ENCODE measurements at regions not wholly inside any gene's neighbourhood (a gene's known extent, or its start where the extent isn't known, plus 50 kb on each side); places are given as distances from the start of the nearest gene placed in this dataset.

DNA sequence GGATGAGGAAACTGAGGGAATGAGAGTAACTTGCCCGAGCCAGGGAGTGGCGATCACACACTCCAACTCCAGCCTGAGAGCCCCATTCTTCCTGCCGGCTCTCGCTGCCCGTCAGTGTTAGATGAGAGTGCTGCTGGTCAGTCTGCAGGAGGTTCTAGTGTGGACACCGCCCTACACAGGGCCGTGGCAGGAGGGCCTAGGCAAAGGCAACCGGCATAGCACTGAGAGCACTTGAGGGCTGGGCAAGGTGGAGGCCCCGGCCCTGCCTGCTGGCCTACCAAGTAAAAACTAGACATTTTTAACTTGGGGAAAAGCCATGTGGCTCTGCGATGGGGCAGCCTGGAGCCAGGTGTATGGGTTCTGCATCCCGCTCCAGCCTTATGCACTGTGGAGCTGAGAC is 354.8 kb downstream of the SEC14L1 start:
- TF ChIP-seq, protein P1, sequence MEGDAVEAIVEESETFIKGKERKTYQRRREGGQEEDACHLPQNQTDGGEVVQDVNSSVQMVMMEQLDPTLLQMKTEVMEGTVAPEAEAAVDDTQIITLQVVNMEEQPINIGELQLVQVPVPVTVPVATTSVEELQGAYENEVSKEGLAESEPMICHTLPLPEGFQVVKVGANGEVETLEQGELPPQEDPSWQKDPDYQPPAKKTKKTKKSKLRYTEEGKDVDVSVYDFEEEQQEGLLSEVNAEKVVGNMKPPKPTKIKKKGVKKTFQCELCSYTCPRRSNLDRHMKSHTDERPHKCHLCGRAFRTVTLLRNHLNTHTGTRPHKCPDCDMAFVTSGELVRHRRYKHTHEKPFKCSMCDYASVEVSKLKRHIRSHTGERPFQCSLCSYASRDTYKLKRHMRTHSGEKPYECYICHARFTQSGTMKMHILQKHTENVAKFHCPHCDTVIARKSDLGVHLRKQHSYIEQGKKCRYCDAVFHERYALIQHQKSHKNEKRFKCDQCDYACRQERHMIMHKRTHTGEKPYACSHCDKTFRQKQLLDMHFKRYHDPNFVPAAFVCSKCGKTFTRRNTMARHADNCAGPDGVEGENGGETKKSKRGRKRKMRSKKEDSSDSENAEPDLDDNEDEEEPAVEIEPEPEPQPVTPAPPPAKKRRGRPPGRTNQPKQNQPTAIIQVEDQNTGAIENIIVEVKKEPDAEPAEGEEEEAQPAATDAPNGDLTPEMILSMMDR (IDR thresholded peaks at IDR 0.05; ENCODE audit: insufficient read depth, low read length, missing control alignments) = no peak
- DNase-seq (ENCODE audit: low read depth, low spot score) = no peak
- ChIA-PET CTCF (interaction anchor here (0.7 to 4.3 kb wide), 20 partner anchors 10 to 240 kb away, joined by 3 to 65 read pairs (median 6); no protein-coding TSS in a partner anchor), POLR2A (no interaction called here)
- no peak overlapping the region for H3K4me3 ChIP-seq (ENCODE audit: low read depth, low read length)

DNA sequence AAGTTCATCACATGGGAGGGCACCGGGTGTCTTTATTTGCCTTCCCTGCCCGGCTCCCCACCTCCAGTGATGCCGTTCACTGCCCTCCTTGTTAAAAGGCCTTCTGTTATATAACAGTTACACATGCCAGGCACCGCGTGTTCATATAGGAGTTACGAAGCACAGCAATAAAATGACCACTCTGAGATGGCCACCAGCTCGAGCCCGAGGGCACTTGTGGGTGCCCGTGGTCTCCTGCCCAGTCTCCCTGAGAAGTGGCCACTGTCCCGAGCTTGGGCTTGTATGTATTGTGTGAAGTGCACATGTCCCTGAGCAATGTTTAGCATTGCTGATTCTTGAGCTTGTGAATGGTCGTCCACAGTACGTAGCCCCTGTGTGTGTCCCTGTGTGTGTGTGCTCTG is 355.6 kb downstream of the SEC14L1 start:
- no peak overlapping the region for H3K4me3 ChIP-seq (ENCODE audit: low read depth, low read length)
- ChIA-PET CTCF (interaction anchor here (0.7 to 4.3 kb wide), 13 partner anchors 9 to 221 kb away, joined by 3 to 65 read pairs (median 6); no protein-coding TSS in a partner anchor), POLR2A (no interaction called here)
- TF ChIP-seq, protein P1 (IDR thresholded peaks at IDR 0.05; ENCODE audit: insufficient read depth, low read length, missing control alignments) = no peak
- DNase-seq (ENCODE audit: low read depth, low spot score) = no peak

DNA sequence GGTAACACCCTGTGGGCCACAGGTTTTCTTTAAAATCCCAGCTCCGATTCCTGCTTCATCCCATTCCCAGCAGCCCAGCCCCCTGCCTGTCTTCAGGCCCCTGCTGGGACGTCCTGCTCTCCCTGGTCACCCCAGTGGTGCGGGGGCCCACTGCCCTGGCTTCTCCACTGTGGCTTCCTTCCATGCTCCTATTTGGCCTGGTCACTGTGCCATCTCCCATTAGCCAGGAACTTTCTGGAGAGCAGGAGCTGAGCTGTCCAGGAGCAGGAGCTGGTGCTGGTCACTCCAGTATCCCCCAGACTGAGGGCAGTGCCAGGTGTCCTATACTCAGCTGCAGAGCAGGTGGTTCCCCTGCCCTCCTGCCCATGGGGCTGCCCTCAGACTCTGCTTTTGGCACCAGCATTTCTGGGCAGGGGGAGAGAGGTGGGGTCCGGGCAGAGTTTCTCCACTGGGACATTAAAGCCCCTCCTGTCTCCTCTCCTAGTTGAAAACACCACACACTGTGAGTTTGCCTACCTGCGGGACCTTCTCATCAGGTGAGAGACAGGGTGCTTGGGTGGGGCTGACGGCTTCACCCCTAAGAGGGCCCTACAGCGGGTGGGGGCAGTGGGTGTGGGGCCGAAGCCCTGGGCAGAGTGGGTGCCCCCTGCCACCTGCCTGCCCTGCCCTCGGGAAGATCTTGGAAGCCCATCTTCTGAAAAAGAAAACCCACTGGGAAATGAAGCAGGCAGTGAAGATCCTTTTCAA is 356.2 kb downstream of the SEC14L1 start:
- H3K4me3 ChIP-seq (ENCODE audit: low read depth, low read length) = no peak overlapping the region
- ChIA-PET CTCF (interaction anchor here (0.8 to 4.3 kb wide), 9 partner anchors 8 to 221 kb away, joined by 3 to 65 read pairs (median 6); no protein-coding TSS in a partner anchor), POLR2A (no interaction called here)
- TF ChIP-seq, protein P1 (IDR thresholded peaks at IDR 0.05; ENCODE audit: insufficient read depth, low read length, missing control alignments) = no peak
- no peak for DNase-seq (ENCODE audit: low read depth, low spot score)

DNA sequence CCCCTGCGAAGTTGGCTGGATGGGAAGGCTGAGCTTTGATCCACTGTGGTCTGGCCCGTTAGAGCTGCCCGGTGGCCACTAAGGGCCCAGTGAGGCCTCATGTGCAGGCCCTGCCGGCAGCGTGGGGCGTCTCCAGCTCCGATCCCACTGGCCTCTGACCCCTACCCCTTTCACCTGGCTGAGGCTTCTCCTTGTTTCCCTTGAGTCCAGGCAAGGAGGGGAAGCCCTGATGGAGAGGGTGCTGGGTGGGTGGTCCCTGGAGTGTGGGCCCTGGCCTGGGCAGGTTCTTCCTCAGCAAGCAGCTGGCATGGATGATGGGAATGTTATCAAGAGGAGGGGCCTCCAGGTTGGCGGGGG is 356.8 kb downstream of the SEC14L1 start:
- H3K4me3 ChIP-seq (ENCODE audit: low read depth, low read length) = no peak overlapping the region
- TF ChIP-seq, protein P1 (IDR thresholded peaks at IDR 0.05; ENCODE audit: insufficient read depth, low read length, missing control alignments) = no peak
- ChIA-PET POLR2A (no interaction called here), CTCF (interaction anchor here (1.5 to 4.3 kb wide), 6 partner anchors 15 to 175 kb away, joined by 4 to 65 read pairs (median 9); no protein-coding TSS in a partner anchor)
- DNase-seq (ENCODE audit: low read depth, low spot score) = no peak

DNA sequence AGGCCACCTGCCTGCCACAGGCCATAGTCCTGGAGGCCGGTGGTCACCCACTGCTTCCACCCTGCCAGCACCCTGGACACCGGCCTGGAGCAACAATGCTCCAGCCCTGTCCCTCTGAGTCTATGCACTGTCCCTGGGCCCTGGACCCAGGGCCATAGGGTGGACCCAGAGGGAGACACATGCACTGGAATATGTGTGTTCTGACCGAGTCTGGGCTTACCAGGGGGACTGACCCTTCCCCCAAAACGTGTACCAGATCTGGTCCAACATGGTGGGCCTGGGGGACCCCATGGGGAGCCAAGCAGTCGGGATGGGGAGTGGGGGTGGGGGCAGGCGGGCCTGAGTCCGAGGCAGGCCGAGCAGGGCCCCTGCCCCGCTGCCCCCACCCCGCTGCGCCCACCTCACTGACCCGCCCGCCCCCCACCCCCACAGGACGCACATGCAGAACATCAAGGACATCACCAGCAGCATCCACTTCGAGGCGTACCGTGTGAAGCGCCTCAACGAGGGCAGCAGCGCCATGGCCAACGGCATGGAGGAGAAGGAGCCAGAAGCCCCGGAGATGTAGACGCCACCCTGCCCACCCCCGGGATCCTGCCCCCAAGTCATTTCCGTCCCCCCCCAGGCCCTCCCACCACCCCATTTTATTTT is 357.4 kb downstream of the SEC14L1 start:
- CTCF ChIA-PET = interaction anchor here (1.6 to 4.3 kb wide), 5 partner anchors 15 to 175 kb away, joined by 5 to 65 read pairs (median 11); no protein-coding TSS in a partner anchor
- H3K4me3 ChIP-seq (ENCODE audit: low read depth, low read length) = no peak overlapping the region
- POLR2A ChIA-PET = no interaction called here
- TF ChIP-seq, protein P1 (IDR thresholded peaks at IDR 0.05; ENCODE audit: insufficient read depth, low read length, missing control alignments) = no peak
- DNase-seq (ENCODE audit: low read depth, low spot score) = no peak

All from AG04449 (cell line).